Astrocyte (in vitro differentiated cells and primary cell): ENCODE measurements at regions not wholly inside any gene's neighbourhood (a gene's known extent, or its start where the extent isn't known, plus 50 kb on each side); places are given as distances from the start of the nearest gene placed in this dataset.

Source experiments
- DNase-seq: peaks from one replicate; pipeline ENCODE4 v3.0.0-alpha.2; 2010; ENCODE audit warnings: low read depth
- FAIRE-seq: peaks from 2 replicates; lab custom pipeline; 2011; peaks lifted over from hg19 to GRCh38; lab: Jason Lieb, UNC
- H2AFZ ChIP-seq: 2 replicates; pipeline ENCODE4 v1.6.0; 2012; ENCODE audit warnings: low read depth, low read length, inconsistent platforms
- H3K27ac ChIP-seq: 2 replicates; pipeline ENCODE4 v1.5.1; 2011; ENCODE audit warnings: low read depth, low read length, inconsistent platforms
- H3K27me3 ChIP-seq: 2 replicates; pipeline ENCODE4 v1.6.0; 2011; ENCODE audit warnings: low read length, inconsistent platforms; ENCODE audit not compliant: insufficient read depth
- H3K36me3 ChIP-seq: 2 replicates; pipeline ENCODE4 v1.5.1; 2011; ENCODE audit warnings: low read length, inconsistent platforms; ENCODE audit not compliant: insufficient read depth
- H3K4me1 ChIP-seq: 2 replicates; pipeline ENCODE4 v1.5.1; 2011; ENCODE audit warnings: low read length, inconsistent platforms; ENCODE audit not compliant: insufficient read depth
- H3K4me2 ChIP-seq: 2 replicates; pipeline ENCODE4 v1.6.0; 2012; ENCODE audit warnings: low read length, inconsistent platforms
- H3K4me3 ChIP-seq: 2 replicates; pipeline ENCODE4 v1.5.1; 2011; ENCODE audit warnings: low read depth, mild to moderate bottlenecking, low read length, inconsistent platforms; ENCODE audit not compliant: insufficient read depth
- H3K79me2 ChIP-seq: 2 replicates; pipeline ENCODE4 v1.6.0; 2012; ENCODE audit warnings: mild to moderate bottlenecking, low read length, inconsistent platforms; ENCODE audit not compliant: insufficient read depth
- H3K9ac ChIP-seq: 2 replicates; pipeline ENCODE4 v1.6.0; 2012; ENCODE audit warnings: mild to moderate bottlenecking, low read length, inconsistent platforms
- H3K9me3 ChIP-seq: 2 replicates; pipeline ENCODE4 v1.5.1; 2012; ENCODE audit warnings: low read depth, mild to moderate bottlenecking, low read length, inconsistent platforms; ENCODE audit not compliant: insufficient read depth
- H4K20me1 ChIP-seq: 2 replicates; pipeline ENCODE4 v1.6.0; 2012; ENCODE audit warnings: low read length, inconsistent platforms; ENCODE audit not compliant: insufficient read depth
- H3K27ac Mint-ChIP-seq: one replicate; pipeline ENCODE4 v1.8.0; 2021; ENCODE audit warnings: mild to moderate bottlenecking, mixed read lengths; ENCODE audit not compliant: unreplicated experiment
- H3K27me3 Mint-ChIP-seq: one replicate; pipeline ENCODE4 v1.8.0; 2021; ENCODE audit warnings: low read depth, mixed read lengths; ENCODE audit not compliant: unreplicated experiment
- H3K36me3 Mint-ChIP-seq: one replicate; pipeline ENCODE4 v1.8.0; 2021; ENCODE audit warnings: low read depth, mixed read lengths; ENCODE audit not compliant: unreplicated experiment
- H3K4me1 Mint-ChIP-seq: one replicate; pipeline ENCODE4 v1.8.0; 2021; ENCODE audit warnings: low read depth, mixed read lengths; ENCODE audit not compliant: unreplicated experiment
- H3K4me3 Mint-ChIP-seq: one replicate; pipeline ENCODE4 v1.8.0; 2021; ENCODE audit warnings: mild to moderate bottlenecking, moderate library complexity, mixed read lengths; ENCODE audit not compliant: unreplicated experiment
- H3K9me3 Mint-ChIP-seq: one replicate; pipeline ENCODE4 v1.8.0; 2021; ENCODE audit warnings: mild to moderate bottlenecking, mixed read lengths; ENCODE audit not compliant: unreplicated experiment
- CTCF ChIP-seq: IDR thresholded peaks from 2 replicates; pipeline ENCODE4 v1.5.1; 2011; ENCODE audit warnings: low read depth, mild to moderate bottlenecking, inconsistent platforms, low read length, moderate library complexity; ENCODE audit not compliant: insufficient read depth
- EZH2 ChIP-seq: IDR thresholded peaks from 2 replicates; pipeline ENCODE4 v1.6.1; 2012; ENCODE audit warnings: mild to moderate bottlenecking, low read length, inconsistent platforms; ENCODE audit not compliant: insufficient read depth

- Mint-ChIP-seq H3K36me3 (no peaks in the 10 kb centered on the region), H3K27me3 (peaks cover 18% of the 10 kb centered on the region), H3K27ac (no peak overlapping the region), H3K9me3 (no peaks in the 10 kb centered on the region), H3K4me3 (no peak overlapping the region), H3K4me1 (no peaks in the 10 kb centered on the region)
- Histone ChIP-seq H2AFZ (no peak overlapping the region), H3K36me3 (no peaks in the 10 kb centered on the region), H3K9me3 (no peaks in the 10 kb centered on the region), H3K4me1 (no peaks in the 10 kb centered on the region), H3K4me2 (no peak overlapping the region), H3K27ac (no peak overlapping the region), H3K9ac (no peak overlapping the region), H4K20me1 (no peaks in the 10 kb centered on the region), H3K27me3 (no peaks in the 10 kb centered on the region), H3K4me3 (no peak overlapping the region), H3K79me2 (no peaks in the 10 kb centered on the region)
- FAIRE-seq = no peak
- TF ChIP-seq EZH2 (no peak), CTCF (no peak)
- DNase-seq = no peak
Observed at GRCh38 chr14:95815226-95815690, 61.4 kb upstream of the TUNAR start.

GRCh38 chr14:95814363-95815225 lies 62.0 kb upstream of the TUNAR start:
- no peak overlapping the region for H3K27ac ChIP-seq
- FAIRE-seq (no peak), DNase-seq (no peak)
- H3K27me3 ChIP-seq = no peaks in the 10 kb centered on the region
- no peak overlapping the region for H3K4me2 ChIP-seq
- Mint-ChIP-seq H3K4me3 (no peak overlapping the region), H3K27me3 (peaks cover 23% of the 10 kb centered on the region), H3K27ac (no peak overlapping the region), H3K9me3 (no peaks in the 10 kb centered on the region), H3K4me1 (no peaks in the 10 kb centered on the region), H3K36me3 (no peaks in the 10 kb centered on the region)
- H3K9ac ChIP-seq = no peak overlapping the region
- no peaks in the 10 kb centered on the region for H3K4me1 ChIP-seq
- TF ChIP-seq CTCF (no peak), EZH2 (no peak)
- no peak overlapping the region for H2AFZ ChIP-seq
- no peaks in the 10 kb centered on the region for H4K20me1 ChIP-seq
- H3K36me3 ChIP-seq = no peaks in the 10 kb centered on the region
- H3K79me2 ChIP-seq = no peaks in the 10 kb centered on the region
- H3K9me3 ChIP-seq = no peaks in the 10 kb centered on the region
- H3K4me3 ChIP-seq = no peak overlapping the region

- no peak overlapping the region for H2AFZ ChIP-seq
- FAIRE-seq = no peak
Observed at GRCh38 chr14:95811813-95812212, 64.8 kb upstream of the TUNAR start.

More at GRCh38 chr14:95811813-95812212, 64.8 kb upstream of the TUNAR start:
- Histone ChIP-seq H3K27me3 (no peaks in the 10 kb centered on the region), H3K27ac (no peak overlapping the region), H3K9me3 (peaks cover 4% of the 10 kb centered on the region), H3K4me1 (no peaks in the 10 kb centered on the region), H3K79me2 (no peaks in the 10 kb centered on the region), H3K36me3 (no peaks in the 10 kb centered on the region), H3K4me3 (no peak overlapping the region), H4K20me1 (no peaks in the 10 kb centered on the region), H3K9ac (no peak overlapping the region), H3K4me2 (no peak overlapping the region)
- Mint-ChIP-seq H3K4me1 (no peaks in the 10 kb centered on the region), H3K9me3 (peaks cover 7% of the 10 kb centered on the region), H3K27me3 (peaks cover 34% of the 10 kb centered on the region), H3K36me3 (no peaks in the 10 kb centered on the region), H3K4me3 (no peak overlapping the region), H3K27ac (no peak overlapping the region)
- no peak for DNase-seq
- TF ChIP-seq EZH2 = no peak
- no peak for TF ChIP-seq CTCF
